PC-3 (cell line): ENCODE measurements at regions not wholly inside any gene's neighbourhood (a gene's known extent, or its start where the extent isn't known, plus 50 kb on each side); places are given as distances from the start of the nearest gene placed in this dataset.

Source experiments
- ATAC-seq: fragments of 200-7000 bp; cut with Tn5 transposase; 2 replicates; pipeline ENCODE4 v1.9.1; 2020; ENCODE audit warnings: mild to moderate bottlenecking, moderate library complexity
- BruUV-seq: library from RNA; stranded (reverse); fragments of 400-500 nt; replicated peaks from 2 replicates; lab custom pipeline; 2021; lab: Mats Ljungman, UMichigan
- CTCF ChIA-PET: fragments of 300-600 bp; sonication (Branson Sonifier 250); formaldehyde crosslinking; loops from one replicate; lab custom pipeline; 2022; ENCODE audit warnings: antibody characterized with exemption; lab: Charles Lee
- POLR2A ChIA-PET: fragments of 300-600 bp; sonication (Branson Sonifier 250); formaldehyde crosslinking; loops from one replicate; lab custom pipeline; 2022; ENCODE audit warnings: antibody characterized with exemption; ENCODE audit not compliant: unreplicated experiment; lab: Charles Lee
- DNase-seq: peaks from one replicate; pipeline ENCODE4 v3.0.0-alpha.2; 2015
- H2AFZ ChIP-seq: fragments of 300-600 bp; sonication (generic); 2 replicates; pipeline ENCODE4 v1.6.0; 2016; ENCODE audit warnings: antibody characterized with exemption, low read length
- H3F3A ChIP-seq: fragments of 300-600 bp; sonication (generic); one replicate; pipeline ENCODE4 v1.6.0; 2017; ENCODE audit warnings: antibody characterized with exemption, low read length, control low read depth, mild to moderate bottlenecking; ENCODE audit not compliant: unreplicated experiment
- H3K27ac ChIP-seq: fragments of 300-600 bp; sonication (generic); 2 replicates; pipeline ENCODE4 v1.5.1; 2016; ENCODE audit warnings: mild to moderate bottlenecking, low read length
- H3K27me3 ChIP-seq: fragments of 300-600 bp; sonication (generic); 2 replicates; pipeline ENCODE4 v1.6.1; 2016; ENCODE audit warnings: low read length, mixed read lengths
- H3K36me3 ChIP-seq: fragments of 300-600 bp; sonication (generic); 2 replicates; pipeline ENCODE4 v1.6.1; 2016; ENCODE audit warnings: low read depth, mixed run types, low read length, mixed read lengths
- H3K4me1 ChIP-seq: fragments of 300-600 bp; sonication (generic); 2 replicates; pipeline ENCODE4 v1.5.1; 2016; ENCODE audit warnings: low read length; ENCODE audit not compliant: insufficient read depth
- H3K4me2 ChIP-seq: fragments of 300-600 bp; sonication (generic); 2 replicates; pipeline ENCODE4 v1.6.0; 2016; ENCODE audit warnings: low read length
- H3K4me3 ChIP-seq: fragments of 300-600 bp; sonication (generic); 2 replicates; pipeline ENCODE4 v1.5.1; 2016; ENCODE audit warnings: mild to moderate bottlenecking, low read length, mixed read lengths
- H3K79me2 ChIP-seq: fragments of 300-600 bp; sonication (generic); 2 replicates; pipeline ENCODE4 v1.6.1; 2017; ENCODE audit warnings: low read length, mixed read lengths
- H3K9ac ChIP-seq: fragments of 300-600 bp; sonication (generic); 2 replicates; pipeline ENCODE4 v1.6.0; 2016; ENCODE audit warnings: mild to moderate bottlenecking, low read length
- H3K9me2 ChIP-seq: fragments of 300-600 bp; sonication (generic); replicated peaks from 2 replicates; pipeline ENCODE4 v1.6.1; 2016; ENCODE audit warnings: mixed run types, low read length, mixed read lengths
- H3K9me3 ChIP-seq: fragments of 300-600 bp; sonication (generic); 2 replicates; pipeline ENCODE4 v1.6.1; 2016; ENCODE audit warnings: low read length, mixed read lengths
- H4K20me1 ChIP-seq: fragments of 300-600 bp; sonication (generic); 2 replicates; pipeline ENCODE4 v1.6.1; 2016; ENCODE audit warnings: low read length, mixed read lengths
- CTCF ChIP-seq: fragments of 300-600 bp; sonication (generic); conservative IDR thresholded peaks from 2 replicates; pipeline ENCODE4 v1.5.1; 2017; ENCODE audit warnings: antibody characterized with exemption, low read depth, mild to moderate bottlenecking, low read length
- EZH2 ChIP-seq: fragments of 300-600 bp; sonication (generic); IDR thresholded peaks from one replicate; pipeline ENCODE4 v1.6.1; 2017; ENCODE audit warnings: antibody characterized with exemption, mild to moderate bottlenecking, low read length; ENCODE audit not compliant: unreplicated experiment
- EZH2phosphoT487 ChIP-seq: fragments of 300-600 bp; sonication (generic); IDR thresholded peaks from 2 replicates; pipeline ENCODE4 v1.6.1; 2018; ENCODE audit warnings: mild to moderate bottlenecking, antibody characterized with exemption, low read length, borderline replicate concordance
- intact Hi-C: fragments of 100-400 bp; cut with micrococcal nuclease; formaldehyde crosslinking; loops from 2 replicates; pipeline ENCODE4 v1.9.0; 2023

- CTCF ChIA-PET = no interaction called here
- no TSS peak for BruUV-seq
- Histone ChIP-seq H3K27me3 (no peaks in the 10 kb centered on the region), H3K27ac (no peak overlapping the region), H3K4me1 (peaks cover 21% of the 10 kb centered on the region), H3F3A (no peaks in the 10 kb centered on the region), H3K36me3 (no peaks in the 10 kb centered on the region), H3K9me3 (no peaks in the 10 kb centered on the region), H3K9me2 (no peaks in the 10 kb centered on the region), H3K9ac (no peak overlapping the region), H3K4me2 (no peak overlapping the region), H3K4me3 (no peak overlapping the region), H2AFZ (no peak overlapping the region), H3K79me2 (no peaks in the 10 kb centered on the region), H4K20me1 (no peaks in the 10 kb centered on the region)
- DNase-seq (no peak), ATAC-seq (no peak)
- POLR2A ChIA-PET = no interaction called here
- TF ChIP-seq EZH2phosphoT487 (no peak), CTCF (no peak), EZH2 (no peak)
- intact Hi-C loops = loop anchor here (5.0 kb wide), 1 partner anchor 54 kb away; no protein-coding TSS in a partner anchor
Observed at GRCh38 chr10:118953598-118954393, 75.7 kb upstream of the NANOS1 start.

- no peak for ATAC-seq
- Histone ChIP-seq H2AFZ (no peak overlapping the region), H3K9me2 (no peaks in the 10 kb centered on the region), H3K36me3 (no peaks in the 10 kb centered on the region), H3K27me3 (no peaks in the 10 kb centered on the region), H3K9me3 (no peaks in the 10 kb centered on the region), H3K79me2 (no peaks in the 10 kb centered on the region), H4K20me1 (no peaks in the 10 kb centered on the region), H3K4me1 (peaks cover 27% of the 10 kb centered on the region), H3K27ac (no peak overlapping the region), H3K4me2 (no peak overlapping the region), H3K9ac (no peak overlapping the region), H3F3A (no peaks in the 10 kb centered on the region), H3K4me3 (no peak overlapping the region)
- POLR2A ChIA-PET = no interaction called here
- no TSS peak for BruUV-seq
- no peak for TF ChIP-seq CTCF
- TF ChIP-seq EZH2phosphoT487 = no peak
- TF ChIP-seq EZH2 = no peak
- intact Hi-C loops = no loop called here
- CTCF ChIA-PET = no interaction called here
- DNase-seq = no peak
Observed at GRCh38 chr10:118955531-118955930, 74.0 kb upstream of the NANOS1 start.

GRCh38 chr10:118955951-118956801 lies 73.3 kb upstream of the NANOS1 start:
- Histone ChIP-seq H3K4me2 (no peak overlapping the region), H3K9me2 (no peaks in the 10 kb centered on the region), H3K36me3 (no peaks in the 10 kb centered on the region), H3K4me3 (no peak overlapping the region), H3K27me3 (no peaks in the 10 kb centered on the region), H3K9me3 (no peaks in the 10 kb centered on the region), H3K27ac (no peak overlapping the region), H3K9ac (no peak overlapping the region), H2AFZ (no peak overlapping the region), H3K4me1 (peaks cover 27% of the 10 kb centered on the region), H3F3A (no peaks in the 10 kb centered on the region), H3K79me2 (no peaks in the 10 kb centered on the region), H4K20me1 (no peaks in the 10 kb centered on the region)
- POLR2A ChIA-PET = no interaction called here
- CTCF ChIA-PET = no interaction called here
- no TSS peak for BruUV-seq
- intact Hi-C loops = no loop called here
- TF ChIP-seq EZH2 = no peak
- no peak for TF ChIP-seq EZH2phosphoT487
- TF ChIP-seq CTCF = no peak
- DNase-seq (no peak), ATAC-seq (no peak)
